AG04450 (cell line): ENCODE measurements at regions not wholly inside any gene's neighbourhood (a gene's known extent, or its start where the extent isn't known, plus 50 kb on each side); places are given as distances from the start of the nearest gene placed in this dataset.

Experiments
- CTCF ChIA-PET: fragments of 300-600, 350-600 bp; formaldehyde crosslinking; extraction: SDS; loops from one replicate; lab custom pipeline; 2022; ENCODE audit warnings: antibody characterized with exemption, inconsistent platforms; lab: Charles Lee
- POLR2A ChIA-PET: fragments of 350-600 bp; formaldehyde crosslinking; extraction: SDS; loops from one replicate; lab custom pipeline; 2021; ENCODE audit warnings: antibody characterized with exemption, inconsistent platforms; lab: Yijun Ruan, JAX
- DNase-seq: peaks from one replicate; pipeline ENCODE4 v3.0.0-alpha.2; 2011; ENCODE audit warnings: low read depth, low spot score
- H3K27ac ChIP-seq: one replicate; pipeline ENCODE4 v1.5.1; 2012; ENCODE audit warnings: low read depth, low read length, control low read depth
- H3K27me3 ChIP-seq: one replicate; pipeline ENCODE4 v1.6.0; 2012; ENCODE audit warnings: low read length; ENCODE audit not compliant: control insufficient read depth, insufficient read depth
- H3K4me3 ChIP-seq: 2 replicates; pipeline ENCODE4 v1.5.1; 2011; ENCODE audit warnings: mild to moderate bottlenecking, low read depth, low read length, control low read depth
- H3K9me3 ChIP-seq: 2 replicates; pipeline ENCODE4 v1.5.1; 2012; ENCODE audit warnings: low read length; ENCODE audit not compliant: control insufficient read depth, insufficient read depth
- CTCF ChIP-seq: IDR thresholded peaks from 2 replicates; pipeline ENCODE4 v1.5.1; 2011; ENCODE audit warnings: low read depth, low read length, control low read depth, inconsistent platforms

GRCh38 chr4:147174591-147174990, 228.9 kb upstream of the TTC29 start:
- no peak for DNase-seq

GRCh38 chr4:147175460-147176025, 229.9 kb upstream of the TTC29 start:
- Histone ChIP-seq H3K27me3 (no peaks in the 10 kb centered on the region), H3K4me3 (no peak overlapping the region), H3K9me3 (no peaks in the 10 kb centered on the region), H3K27ac (no peak overlapping the region)
- POLR2A ChIA-PET, result no interaction called here
- CTCF ChIA-PET, result no interaction called here
- no peak for TF ChIP-seq CTCF
- DNase-seq, result no peak

More at GRCh38 chr4:147174591-147174990, 228.9 kb upstream of the TTC29 start:
- no peak overlapping the region for H3K4me3 ChIP-seq
- no peak overlapping the region for H3K27ac ChIP-seq
- CTCF ChIA-PET, result interaction anchor here (1.0 kb wide), 1 partner anchor 14 kb away, joined by 5 read pairs; no protein-coding TSS in a partner anchor
- H3K9me3 ChIP-seq, result no peaks in the 10 kb centered on the region
- POLR2A ChIA-PET, result no interaction called here
- no peaks in the 10 kb centered on the region for H3K27me3 ChIP-seq
- no peak for TF ChIP-seq CTCF

- DNase-seq, result no peak
- POLR2A ChIA-PET, result no interaction called here
- Histone ChIP-seq H3K27ac (no peak overlapping the region), H3K9me3 (no peaks in the 10 kb centered on the region; the same call in 1 of the 2 replicates), H3K27me3 (no peaks in the 10 kb centered on the region), H3K4me3 (no peak overlapping the region)
- CTCF ChIA-PET, result interaction anchor here (0.7 to 3.2 kb wide), 4 partner anchors 9 to 408 kb away, joined by 3 to 18 read pairs (median 4); no protein-coding TSS in a partner anchor
- no peak for TF ChIP-seq CTCF
Measured at GRCh38 chr4:147182041-147182440, 236.4 kb upstream of the TTC29 start.

- TF ChIP-seq CTCF, result no peak
- Histone ChIP-seq H3K27me3 (no peaks in the 10 kb centered on the region), H3K27ac (no peak overlapping the region), H3K4me3 (no peak overlapping the region), H3K9me3 (no peaks in the 10 kb centered on the region)
- no peak for DNase-seq
- CTCF ChIA-PET, result no interaction called here
- POLR2A ChIA-PET, result no interaction called here
Measured at GRCh38 chr4:147192679-147193078, 247.0 kb upstream of the TTC29 start.

GRCh38 chr4:147194114-147194513, 248.4 kb upstream of the TTC29 start:
- H3K27ac ChIP-seq, result no peak overlapping the region
- ChIA-PET CTCF (interaction anchor here (1.1 to 1.3 kb wide), 2 partner anchors 13 to 396 kb away, joined by 3 to 5 read pairs; no protein-coding TSS in a partner anchor), POLR2A (no interaction called here)
- no peak overlapping the region for H3K4me3 ChIP-seq
- no peaks in the 10 kb centered on the region for H3K9me3 ChIP-seq
- no peak for TF ChIP-seq CTCF
- no peaks in the 10 kb centered on the region for H3K27me3 ChIP-seq
- no peak for DNase-seq
